NOMO-1 treated with DMSO at 0.1 percent for 48 hours (cell line): ENCODE measurements at regions not wholly inside any gene's neighbourhood (a gene's known extent, or its start where the extent isn't known, plus 50 kb on each side); places are given as distances from the start of the nearest gene placed in this dataset.
"Not testable (repeated sequence)": the region's sequence is repeated elsewhere in the genome, so short reads cannot be mapped to it uniquely, and the experiment has no call there.

Experiments used
- DNase-seq: peaks from one replicate; lab custom pipeline; 2025; ENCODE audit not compliant: unreplicated experiment; lab: John Stamatoyannopoulos, UW

- DNase-seq: no peak
Observed at GRCh38 chr9:135271425-135271824, 184.0 kb downstream of the OLFM1 start.

- no peak for DNase-seq
Observed at GRCh38 chr9:135272608-135273007, 185.1 kb downstream of the OLFM1 start.

- no peak for DNase-seq
Observed at GRCh38 chr9:135273008-135273407, 185.5 kb downstream of the OLFM1 start.

DNA sequence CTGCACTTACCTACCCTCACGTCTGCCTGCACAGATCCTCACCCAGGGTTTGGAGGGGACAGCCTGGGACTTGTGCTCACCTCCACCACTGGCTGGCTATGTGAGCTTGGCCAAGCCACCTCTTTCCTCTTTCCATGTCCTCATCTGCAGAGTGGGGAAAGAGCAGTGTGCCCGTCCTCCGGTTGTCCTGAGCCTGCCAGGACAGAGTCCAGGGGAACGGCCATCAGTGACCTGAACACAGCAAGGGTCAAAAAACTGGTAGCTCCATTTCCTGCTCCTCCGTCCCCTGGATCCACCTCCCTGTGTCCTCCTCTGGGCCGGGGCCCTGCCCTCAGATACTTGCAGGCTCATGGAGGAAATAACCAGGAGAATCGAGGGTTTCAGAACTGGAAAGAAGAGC, 187.7 kb downstream of the OLFM1 start:
- no peak for DNase-seq

GRCh38 chr9:135275571-135276289, 188.3 kb downstream of the OLFM1 start:
- no peak for DNase-seq

- no peak for DNase-seq
Observed at GRCh38 chr9:135277219-135278201, 190.0 kb downstream of the OLFM1 start.

DNA sequence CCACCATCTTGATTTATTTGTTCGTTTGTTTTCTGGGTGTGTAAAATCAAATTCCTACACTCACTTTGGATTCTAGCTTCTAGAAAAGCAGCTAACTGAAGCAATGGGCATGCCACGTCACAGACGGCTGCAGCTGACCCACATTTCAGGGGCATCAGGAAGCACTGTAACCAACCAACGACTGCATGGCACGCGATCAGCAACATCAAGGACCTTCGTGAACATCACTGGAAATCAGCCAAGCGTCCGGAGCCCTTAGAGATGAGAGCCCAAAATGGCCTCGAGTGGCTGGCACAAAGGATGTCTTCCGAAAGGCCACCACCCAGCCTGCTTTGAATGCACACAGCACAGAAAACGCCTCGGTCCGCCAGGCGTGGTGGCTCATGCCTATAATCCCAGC, 191.1 kb downstream of the OLFM1 start:
- DNase-seq: no peak

DNA sequence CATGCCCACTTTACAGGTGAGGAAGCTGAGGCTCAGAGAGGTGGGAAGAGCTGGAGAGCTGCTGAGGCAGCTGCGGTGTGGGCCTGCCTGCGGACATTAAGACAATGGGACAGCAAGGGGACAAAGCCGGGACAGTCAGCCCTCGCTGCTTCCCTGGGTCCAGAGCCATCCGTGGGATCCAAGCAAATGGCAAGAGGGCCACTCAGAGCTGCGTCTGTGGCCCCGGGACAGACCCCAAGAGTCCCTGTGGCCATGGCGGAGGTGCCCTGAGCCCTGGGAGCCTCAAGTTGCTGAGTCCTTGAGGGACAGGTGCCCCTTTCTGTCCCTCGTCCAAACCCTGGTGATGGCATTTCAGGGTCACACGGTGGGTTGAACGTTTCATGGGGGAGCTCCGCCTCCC, 191.9 kb downstream of the OLFM1 start:
- DNase-seq: no peak

DNA sequence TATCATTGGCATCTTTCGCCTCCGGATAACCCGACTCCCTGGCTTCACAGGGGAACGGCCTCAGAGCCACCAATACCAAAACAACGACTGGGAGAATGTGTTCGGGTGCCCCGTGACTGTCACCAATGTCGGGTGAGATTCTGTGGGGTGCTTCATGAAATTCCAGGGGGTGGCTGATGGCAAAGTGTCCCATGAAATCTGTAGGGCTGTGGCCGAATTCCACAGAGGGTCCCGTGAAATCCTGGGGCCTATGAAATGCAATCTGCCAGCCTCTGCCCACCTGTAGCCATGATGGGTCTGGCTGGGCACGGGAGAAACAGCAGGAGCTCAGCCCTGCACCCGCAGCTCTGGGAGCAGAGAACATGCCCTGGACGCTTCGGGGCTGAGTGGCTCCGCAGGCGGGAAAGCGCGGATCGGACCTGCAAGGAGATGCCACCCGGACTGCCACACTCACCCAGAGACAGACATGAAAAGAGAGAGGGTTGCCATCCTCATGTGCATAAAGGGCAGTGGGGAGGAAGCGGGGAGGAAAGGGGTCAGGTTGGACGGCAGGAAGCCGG, 192.4 kb downstream of the OLFM1 start:
- DNase-seq: no peak

GRCh38 chr9:135280666-135281065, 193.2 kb downstream of the OLFM1 start:
- DNase-seq: no peak

DNA sequence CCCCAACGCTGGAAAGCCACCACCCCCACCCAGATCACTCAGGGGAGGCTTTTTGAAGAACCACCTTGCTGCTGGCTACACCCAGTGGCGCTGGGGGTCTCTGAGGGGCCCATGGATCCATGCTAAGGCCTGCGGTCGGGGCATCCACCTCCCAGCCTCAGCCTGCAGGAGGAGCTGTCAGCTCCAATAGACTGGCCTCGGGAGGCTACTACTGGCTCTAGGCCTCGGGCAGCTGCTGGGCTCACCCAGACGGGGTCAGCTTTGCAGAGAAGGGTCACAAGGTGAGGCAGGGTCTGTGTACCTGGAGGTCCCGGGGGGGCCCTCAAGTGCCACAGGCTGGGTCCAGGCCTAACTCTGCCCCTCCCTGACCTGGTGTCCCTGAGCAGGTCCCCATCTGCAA, 193.7 kb downstream of the OLFM1 start:
- no peak for DNase-seq

GRCh38 chr9:135281791-135282737, 194.6 kb downstream of the OLFM1 start:
- DNase-seq: no peak

DNA sequence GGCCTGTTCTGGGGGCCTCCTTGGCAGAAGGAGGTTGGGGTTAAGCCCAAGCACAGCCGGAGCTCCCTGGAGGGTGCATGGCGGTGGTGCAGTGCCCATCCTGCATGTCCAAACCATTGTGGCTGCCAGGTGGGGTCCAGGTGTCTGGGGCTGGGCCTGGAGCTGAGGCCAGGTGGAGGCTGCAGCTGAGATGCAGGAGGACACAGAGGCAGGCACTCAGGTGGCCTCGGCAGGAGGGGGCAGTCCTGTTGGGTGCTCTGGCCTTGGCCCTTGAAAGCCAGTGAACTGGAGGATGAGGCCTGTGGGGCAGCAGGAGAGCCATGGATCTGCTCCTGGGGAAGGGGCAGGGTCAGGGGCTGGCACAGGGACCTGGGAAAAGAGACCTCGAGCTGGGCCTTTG, 195.3 kb downstream of the OLFM1 start:
- DNase-seq: no peak

DNA sequence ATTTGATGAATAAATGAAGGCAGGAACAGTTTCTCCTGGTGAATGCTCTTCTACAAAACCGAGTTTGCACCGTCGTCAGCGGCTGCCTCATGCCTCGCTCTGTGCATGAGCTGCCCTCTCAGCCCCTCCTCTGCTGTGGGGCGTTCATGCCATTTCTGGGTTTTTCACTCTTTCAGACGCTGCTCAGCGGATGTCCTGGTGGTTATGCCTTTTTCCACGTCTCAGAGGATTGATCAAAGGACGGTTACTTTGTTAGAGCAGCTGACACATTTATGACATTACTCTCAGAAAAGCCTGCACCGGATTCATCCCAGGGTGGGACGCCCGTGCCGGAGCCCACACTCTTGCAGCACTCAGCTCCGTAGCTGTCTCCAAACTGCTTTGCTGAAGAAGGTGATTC, 195.9 kb upstream of the PPP1R26 start:
- no peak for DNase-seq

- DNase-seq: no peak
Observed at GRCh38 chr9:135284386-135285134, 195.0 kb upstream of the PPP1R26 start.

DNA sequence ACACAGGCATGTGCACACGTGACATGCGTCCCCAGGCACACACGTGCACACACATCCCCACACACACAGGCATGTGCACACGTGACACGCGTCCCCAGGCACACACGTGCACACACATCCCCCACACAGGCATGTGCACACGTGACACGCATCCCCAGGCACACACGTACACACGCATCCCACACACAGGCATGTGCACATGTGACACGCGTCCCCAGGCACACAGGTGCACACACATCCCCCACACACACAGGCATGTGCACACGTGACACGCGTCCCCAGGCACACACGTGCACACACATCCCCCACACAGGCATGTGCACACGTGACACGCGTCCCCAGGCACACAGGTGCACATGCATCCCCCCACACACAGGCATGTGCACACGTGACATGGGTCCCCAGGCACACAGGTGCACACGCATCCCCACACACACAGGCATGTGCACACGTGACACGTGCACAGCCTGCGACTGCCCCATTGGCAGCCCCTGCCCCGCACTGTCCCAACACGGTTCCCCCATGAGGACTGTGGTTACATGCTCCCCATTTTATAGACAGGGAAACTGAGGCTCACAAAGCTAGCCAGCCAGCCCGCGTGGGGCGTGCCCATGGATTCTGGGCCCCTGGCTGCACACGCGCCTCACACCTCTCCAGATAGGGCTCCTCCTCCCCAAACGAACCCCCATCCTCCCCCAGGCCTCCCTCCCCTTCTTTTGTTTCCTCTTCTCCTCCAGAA, 193.2 kb upstream of the PPP1R26 start:
- DNase-seq: not testable (repeated sequence)

DNA sequence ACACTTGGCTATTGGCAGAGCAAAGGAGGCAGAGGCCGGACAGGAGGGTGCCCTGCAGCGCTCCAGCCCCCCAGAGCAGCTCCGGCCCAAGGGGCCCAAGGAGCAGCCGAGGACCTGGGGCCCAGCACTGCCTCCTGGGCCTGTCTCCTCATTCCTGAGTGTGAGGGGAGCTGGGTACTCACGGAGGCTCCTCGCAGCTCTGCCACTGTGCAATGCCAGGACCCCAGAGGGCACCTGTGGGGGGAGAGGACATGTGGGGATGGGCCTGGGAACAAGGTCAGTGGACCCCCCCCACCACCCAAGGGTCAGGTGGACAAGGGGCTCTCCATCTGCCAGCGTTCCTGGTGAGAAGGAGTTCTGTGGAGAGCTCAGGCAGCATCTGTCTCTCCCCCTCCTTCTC, 192.6 kb upstream of the PPP1R26 start:
- no peak for DNase-seq

GRCh38 chr9:135287627-135288026, 192.0 kb upstream of the PPP1R26 start:
- DNase-seq: no peak

GRCh38 chr9:135288054-135288453, 191.5 kb upstream of the PPP1R26 start:
- DNase-seq: no peak
